ENCODE measurements at regions not wholly inside any gene's neighbourhood (a gene's known extent, or its start where the extent isn't known, plus 50 kb on each side); places are given as distances from the start of the nearest gene placed in this dataset.

DNA sequence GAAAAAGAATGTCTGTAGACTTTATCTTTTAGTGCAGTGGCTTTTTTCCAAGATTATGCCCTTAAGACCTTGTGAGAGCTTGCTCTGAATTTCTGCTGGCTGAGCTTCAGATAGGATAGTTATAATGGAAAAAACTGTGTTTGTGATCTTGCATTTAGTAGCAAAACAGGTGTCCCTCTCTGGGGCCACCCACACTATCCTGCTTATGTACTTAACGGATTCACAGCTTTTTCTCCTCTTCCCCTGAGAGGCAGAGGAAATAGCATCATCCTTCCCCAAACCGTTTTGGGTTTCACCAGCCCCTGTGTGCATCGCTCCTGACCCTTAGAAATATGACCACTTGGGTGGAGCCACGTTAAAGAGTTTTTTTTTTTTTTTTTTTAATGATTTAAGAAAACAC, 101.2 kb downstream of the RAB18 start:
- TF ChIP-seq YY1 (IDR thresholded peaks at IDR 0.05; ENCODE audit: insufficient read depth, insufficient read length): no peak
- TF ChIP-seq SUZ12 (IDR thresholded peaks at IDR 0.05; ENCODE audit: extremely low read depth, insufficient read depth, insufficient read length): no peak
